Hepatocyte (in vitro differentiated cells): ENCODE measurements at regions not wholly inside any gene's neighbourhood (a gene's known extent, or its start where the extent isn't known, plus 50 kb on each side); places are given as distances from the start of the nearest gene placed in this dataset.

Experiments used
- DNase-seq: peaks from one replicate; pipeline ENCODE4 v3.0.0-alpha.2; 2016; ENCODE audit warnings: low spot score
- H2AFZ ChIP-seq: fragments of 200-600 bp; sonication (generic); 2 replicates; pipeline ENCODE4 v1.6.0; 2016; ENCODE audit warnings: antibody characterized with exemption, mild to moderate bottlenecking
- H3K27ac ChIP-seq: fragments of 200-600 bp; sonication (generic); 2 replicates; pipeline ENCODE4 v1.5.1; 2016; ENCODE audit warnings: mild to moderate bottlenecking
- H3K27me3 ChIP-seq: fragments of 200-600 bp; sonication (generic); 2 replicates; pipeline ENCODE4 v1.6.1; 2016
- H3K36me3 ChIP-seq: fragments of 200-600 bp; sonication (generic); replicated peaks from 2 replicates; pipeline ENCODE4 v1.5.1; 2016; ENCODE audit warnings: low read depth; ENCODE audit not compliant: insufficient read depth
- H3K4me1 ChIP-seq: fragments of 200-600 bp; sonication (generic); 2 replicates; pipeline ENCODE4 v1.5.1; 2016; ENCODE audit warnings: mild to moderate bottlenecking, moderate library complexity; ENCODE audit not compliant: insufficient read depth
- H3K4me2 ChIP-seq: fragments of 200-600 bp; sonication (generic); 2 replicates; pipeline ENCODE4 v1.6.0; 2016
- H3K4me3 ChIP-seq: fragments of 200-600 bp; sonication (generic); 2 replicates; pipeline ENCODE4 v1.5.1; 2016; ENCODE audit warnings: mild to moderate bottlenecking
- H3K79me2 ChIP-seq: fragments of 200-600 bp; sonication (generic); 2 replicates; pipeline ENCODE4 v1.6.0; 2017; ENCODE audit warnings: mild to moderate bottlenecking
- H3K9me2 ChIP-seq: fragments of 200-600 bp; sonication (generic); replicated peaks from 2 replicates; pipeline ENCODE4 v1.6.0; 2017; ENCODE audit warnings: mild to moderate bottlenecking; ENCODE audit not compliant: insufficient read depth
- H3K9me3 ChIP-seq: fragments of 200-600 bp; sonication (generic); 2 replicates; pipeline ENCODE4 v1.5.1; 2016; ENCODE audit warnings: low read depth, mild to moderate bottlenecking
- H4K20me1 ChIP-seq: fragments of 200-600 bp; sonication (generic); 2 replicates; pipeline ENCODE4 v1.6.0; 2016; ENCODE audit warnings: mild to moderate bottlenecking; ENCODE audit not compliant: insufficient read depth, poor library complexity, severe bottlenecking
- CTCF ChIP-seq: fragments of 200-600 bp; sonication (generic); IDR thresholded peaks from 2 replicates; pipeline ENCODE4 v1.5.1; 2016; ENCODE audit warnings: antibody characterized with exemption, mild to moderate bottlenecking; ENCODE audit not compliant: poor library complexity
- EZH2 ChIP-seq: fragments of 200-600 bp; sonication (generic); IDR thresholded peaks from 2 replicates; pipeline ENCODE4 v1.6.1; 2016; ENCODE audit warnings: antibody characterized with exemption, mild to moderate bottlenecking, borderline replicate concordance
- EZH2phosphoT487 ChIP-seq: fragments of 200-600 bp; sonication (generic); IDR thresholded peaks from one replicate; pipeline ENCODE4 v1.6.1; 2018; ENCODE audit warnings: antibody characterized with exemption, mild to moderate bottlenecking, low read depth, moderate library complexity; ENCODE audit not compliant: unreplicated experiment, severe bottlenecking
- WGBS: methylation state at CpG from one replicate; pipeline ENCODE4 v1.1.6; 2016; ENCODE audit warnings: low lambda C conversion rate; ENCODE audit errors: missing lambda C conversion rate; 5-methylcytosine and 5-hydroxymethylcytosine counted together

GRCh38 chr3:22360970-22361369, 610.0 kb upstream of the ZNF385D start:
- TF ChIP-seq CTCF (no peak), EZH2 (no peak), EZH2phosphoT487 (no peak)
- Histone ChIP-seq H3K79me2 (no peaks in the 10 kb centered on the region), H3K36me3 (no peaks in the 10 kb centered on the region), H3K9me2 (no peaks in the 10 kb centered on the region), H2AFZ (no peak overlapping the region), H3K9me3 (no peaks in the 10 kb centered on the region), H3K27ac (no peak overlapping the region), H3K4me3 (no peak overlapping the region), H3K4me1 (no peaks in the 10 kb centered on the region), H3K27me3 (no peaks in the 10 kb centered on the region), H3K4me2 (no peak overlapping the region), H4K20me1 (no peaks in the 10 kb centered on the region)
- 78% methylated on average over 2 of the region's 2 CpGs for WGBS
- no peak for DNase-seq

GRCh38 chr3:22361521-22361920, 610.5 kb upstream of the ZNF385D start:
- no peak for TF ChIP-seq CTCF
- TF ChIP-seq EZH2phosphoT487 = no peak
- WGBS = 61% methylated on average over 1 of the region's 1 CpG
- H3K4me1 ChIP-seq = no peaks in the 10 kb centered on the region
- H4K20me1 ChIP-seq = no peaks in the 10 kb centered on the region
- no peak overlapping the region for H3K4me2 ChIP-seq
- no peaks in the 10 kb centered on the region for H3K9me3 ChIP-seq
- no peak overlapping the region for H2AFZ ChIP-seq
- DNase-seq = no peak
- no peaks in the 10 kb centered on the region for H3K79me2 ChIP-seq
- H3K27ac ChIP-seq = no peak overlapping the region
- H3K4me3 ChIP-seq = no peak overlapping the region
- H3K27me3 ChIP-seq = no peaks in the 10 kb centered on the region
- no peaks in the 10 kb centered on the region for H3K9me2 ChIP-seq
- H3K36me3 ChIP-seq = no peaks in the 10 kb centered on the region

- H3K79me2 ChIP-seq = no peaks in the 10 kb centered on the region
- TF ChIP-seq CTCF (no peak), EZH2 (no peak), EZH2phosphoT487 (no peak)
- H4K20me1 ChIP-seq = no peaks in the 10 kb centered on the region
- H3K4me1 ChIP-seq = no peaks in the 10 kb centered on the region
- no peaks in the 10 kb centered on the region for H3K9me2 ChIP-seq
- DNase-seq = no peak
- no peaks in the 10 kb centered on the region for H3K9me3 ChIP-seq
- 92% methylated on average over 1 of the region's 1 CpG for WGBS
- H3K4me3 ChIP-seq = no peak overlapping the region
- no peak overlapping the region for H2AFZ ChIP-seq
- no peak overlapping the region for H3K27ac ChIP-seq
- peaks cover 4% of the 10 kb centered on the region for H3K27me3 ChIP-seq
- H3K36me3 ChIP-seq = no peaks in the 10 kb centered on the region
- H3K4me2 ChIP-seq = no peak overlapping the region
These were observed 613.8 kb upstream of the ZNF385D start for GRCh38 chr3:22364851-22365250.

GRCh38 chr3:22366781-22367180, 615.8 kb upstream of the ZNF385D start:
- no peaks in the 10 kb centered on the region for H3K4me1 ChIP-seq
- H3K9me2 ChIP-seq = no peaks in the 10 kb centered on the region
- no peaks in the 10 kb centered on the region for H4K20me1 ChIP-seq
- no peak overlapping the region for H3K4me3 ChIP-seq
- H3K9me3 ChIP-seq = no peaks in the 10 kb centered on the region
- H3K27me3 ChIP-seq = peaks cover 23% of the 10 kb centered on the region
- no peak for DNase-seq
- no peaks in the 10 kb centered on the region for H3K79me2 ChIP-seq
- WGBS = 59% methylated on average over 2 of the region's 2 CpGs
- no peak overlapping the region for H2AFZ ChIP-seq
- no peak overlapping the region for H3K27ac ChIP-seq
- H3K4me2 ChIP-seq = no peak overlapping the region
- no peak for TF ChIP-seq CTCF
- TF ChIP-seq EZH2 = no peak
- no peak for TF ChIP-seq EZH2phosphoT487
- no peaks in the 10 kb centered on the region for H3K36me3 ChIP-seq
